ENCODE measurements at regions not wholly inside any gene's neighbourhood (a gene's known extent, or its start where the extent isn't known, plus 50 kb on each side); places are given as distances from the start of the nearest gene placed in this dataset.

- Histone ChIP-seq H3K4me3 (ENCODE audit: low read depth in 1 of 2, low read length in 2 of 2) (no peak overlapping the region), H3K27me3 (ENCODE audit: control insufficient read depth in 1 of 2, insufficient read depth in 2 of 2, low read length in 2 of 2) (no peaks in the 10 kb centered on the region), H3K4me1 (ENCODE audit: insufficient read depth, low read length) (no peaks in the 10 kb centered on the region), H3K27ac (ENCODE audit: low read depth, low read length) (no peak overlapping the region), H3K9ac (ENCODE audit: low read length) (no peak overlapping the region), H3K9me3 (ENCODE audit: low read length) (no peaks in the 10 kb centered on the region), H3K36me3 (ENCODE audit: insufficient read depth, low read length) (no peaks in the 10 kb centered on the region)
Observed at GRCh38 chr18:68330658-68331057, 384.2 kb downstream of the TMX3 start.

DNA sequence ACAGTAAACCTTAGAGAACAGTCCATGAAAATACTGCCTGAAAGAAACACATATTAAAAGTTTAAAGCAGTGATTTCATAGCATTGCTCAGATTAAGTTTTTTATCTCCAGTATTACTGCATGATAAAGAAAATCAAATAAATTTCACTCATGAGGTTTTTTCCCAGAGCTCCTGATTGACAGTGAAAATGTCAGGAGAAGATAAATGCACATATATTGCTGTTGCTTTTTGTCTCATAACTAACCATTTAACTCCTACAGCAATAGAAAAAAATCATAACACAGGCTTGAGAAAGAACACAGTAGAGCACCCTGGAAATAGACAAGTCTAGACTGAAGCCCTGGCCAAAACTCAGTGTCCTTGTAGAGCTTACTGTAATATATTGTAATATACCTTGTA lies 391.0 kb downstream of the TMX3 start:
- H3K27ac ChIP-seq (ENCODE audit: low read depth, low read length), result no peak overlapping the region
- no peaks in the 10 kb centered on the region for H3K27me3 ChIP-seq (ENCODE audit: control insufficient read depth in 1 of 2, insufficient read depth in 2 of 2, low read length in 2 of 2)
- H3K4me1 ChIP-seq (ENCODE audit: insufficient read depth, low read length), result no peaks in the 10 kb centered on the region
- H3K9me3 ChIP-seq (ENCODE audit: low read length), result no peaks in the 10 kb centered on the region
- no peak overlapping the region for H3K4me3 ChIP-seq (ENCODE audit: low read depth in 1 of 2, low read length in 2 of 2)
- no peak overlapping the region for H3K9ac ChIP-seq (ENCODE audit: low read length)
- no peaks in the 10 kb centered on the region for H3K36me3 ChIP-seq (ENCODE audit: insufficient read depth, low read length)

- H3K4me1 ChIP-seq (ENCODE audit: insufficient read depth, low read length), result no peaks in the 10 kb centered on the region
- no peaks in the 10 kb centered on the region for H3K9me3 ChIP-seq (ENCODE audit: low read length)
- no peaks in the 10 kb centered on the region for H3K36me3 ChIP-seq (ENCODE audit: insufficient read depth, low read length)
- H3K9ac ChIP-seq (ENCODE audit: low read length), result no peak overlapping the region
- H3K27ac ChIP-seq (ENCODE audit: low read depth, low read length), result no peak overlapping the region
- no peaks in the 10 kb centered on the region for H3K27me3 ChIP-seq (ENCODE audit: control insufficient read depth in 1 of 2, insufficient read depth in 2 of 2, low read length in 2 of 2)
- no peak overlapping the region for H3K4me3 ChIP-seq (ENCODE audit: low read depth in 1 of 2, low read length in 2 of 2)
Observed at GRCh38 chr18:68316636-68317035, 398.3 kb downstream of the TMX3 start.

GRCh38 chr18:68314403-68314802 lies 400.5 kb downstream of the TMX3 start:
- Histone ChIP-seq H3K27ac (ENCODE audit: low read depth, low read length) (no peak overlapping the region), H3K27me3 (ENCODE audit: control insufficient read depth in 1 of 2, insufficient read depth in 2 of 2, low read length in 2 of 2) (no peaks in the 10 kb centered on the region), H3K4me1 (ENCODE audit: insufficient read depth, low read length) (no peaks in the 10 kb centered on the region), H3K9me3 (ENCODE audit: low read length) (no peaks in the 10 kb centered on the region), H3K9ac (ENCODE audit: low read length) (no peak overlapping the region), H3K36me3 (ENCODE audit: insufficient read depth, low read length) (no peaks in the 10 kb centered on the region), H3K4me3 (ENCODE audit: low read depth in 1 of 2, low read length in 2 of 2) (no peak overlapping the region)

DNA sequence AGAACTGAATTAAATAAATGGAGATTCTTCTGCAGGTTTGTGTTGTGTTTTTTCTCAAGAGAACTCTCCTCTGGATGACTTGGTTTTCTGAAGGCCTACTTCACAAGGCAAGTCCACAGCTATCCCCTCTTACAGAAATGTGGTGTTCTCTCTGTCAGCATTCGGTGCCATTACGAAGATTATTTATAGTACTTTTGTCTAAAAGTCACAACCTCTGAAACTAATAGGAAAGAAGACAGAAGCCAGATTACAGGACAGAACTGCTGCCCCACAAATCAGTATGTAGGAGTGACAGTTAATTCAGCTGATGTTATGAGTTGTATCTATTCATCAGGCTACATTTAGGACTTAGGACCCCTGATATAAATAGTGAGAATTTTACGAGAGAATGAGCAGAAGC lies 413.5 kb downstream of the TMX3 start:
- no peaks in the 10 kb centered on the region for H3K9me3 ChIP-seq (ENCODE audit: low read length)
- H3K9ac ChIP-seq (ENCODE audit: low read length), result no peak overlapping the region
- no peak overlapping the region for H3K27ac ChIP-seq (ENCODE audit: low read depth, low read length)
- no peaks in the 10 kb centered on the region for H3K4me1 ChIP-seq (ENCODE audit: insufficient read depth, low read length)
- no peaks in the 10 kb centered on the region for H3K36me3 ChIP-seq (ENCODE audit: insufficient read depth, low read length)
- no peaks in the 10 kb centered on the region for H3K27me3 ChIP-seq (ENCODE audit: control insufficient read depth in 1 of 2, insufficient read depth in 2 of 2, low read length in 2 of 2)
- no peak overlapping the region for H3K4me3 ChIP-seq (ENCODE audit: low read depth in 1 of 2, low read length in 2 of 2)

DNA sequence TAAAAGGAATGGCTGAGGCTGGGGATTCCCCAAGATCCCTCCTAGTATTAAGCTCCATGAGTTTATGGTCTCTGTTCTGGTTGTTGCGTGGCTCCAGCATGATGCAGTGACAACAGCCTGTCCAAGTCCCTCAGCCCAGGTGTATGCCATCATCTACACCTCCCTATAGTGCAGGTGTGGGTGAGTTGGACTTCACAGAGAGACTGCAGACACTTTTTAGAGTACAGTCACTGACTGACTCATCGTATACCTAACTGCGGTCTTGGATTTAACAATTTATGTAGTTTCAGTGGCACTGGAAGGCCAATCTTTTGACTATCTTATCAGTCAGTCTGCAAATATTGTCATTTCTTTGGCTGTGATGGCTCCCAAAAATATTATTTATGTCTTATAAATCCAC lies 415.0 kb downstream of the TMX3 start:
- Histone ChIP-seq H3K9ac (ENCODE audit: low read length) (no peak overlapping the region), H3K4me3 (ENCODE audit: low read depth in 1 of 2, low read length in 2 of 2) (no peak overlapping the region), H3K36me3 (ENCODE audit: insufficient read depth, low read length) (no peaks in the 10 kb centered on the region), H3K4me1 (ENCODE audit: insufficient read depth, low read length) (no peaks in the 10 kb centered on the region), H3K27ac (ENCODE audit: low read depth, low read length) (no peak overlapping the region), H3K27me3 (ENCODE audit: control insufficient read depth in 1 of 2, insufficient read depth in 2 of 2, low read length in 2 of 2) (no peaks in the 10 kb centered on the region), H3K9me3 (ENCODE audit: low read length) (no peaks in the 10 kb centered on the region)

DNA sequence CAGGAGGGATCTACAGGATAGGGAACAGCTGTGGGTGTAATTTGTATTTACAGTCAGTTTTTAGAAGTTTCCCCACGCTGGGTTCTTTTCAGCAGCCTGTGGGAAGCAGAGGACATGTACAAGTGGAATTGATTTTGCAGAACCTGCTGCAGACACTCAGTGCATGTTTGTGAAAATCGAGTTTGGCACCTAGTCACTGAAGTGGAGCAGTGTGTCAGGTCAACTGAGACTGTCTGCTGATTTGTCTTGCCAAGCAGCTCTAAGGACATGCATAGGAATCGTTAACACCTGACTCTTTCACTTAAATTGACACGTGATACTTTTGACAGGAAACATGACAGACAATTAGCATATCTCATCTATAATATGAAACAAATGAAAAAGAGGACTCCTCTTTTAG lies 416.6 kb downstream of the TMX3 start:
- H3K4me1 ChIP-seq (ENCODE audit: insufficient read depth, low read length), result no peaks in the 10 kb centered on the region
- H3K4me3 ChIP-seq (ENCODE audit: low read depth in 1 of 2, low read length in 2 of 2), result no peak overlapping the region
- no peaks in the 10 kb centered on the region for H3K27me3 ChIP-seq (ENCODE audit: control insufficient read depth in 1 of 2, insufficient read depth in 2 of 2, low read length in 2 of 2)
- H3K27ac ChIP-seq (ENCODE audit: low read depth, low read length), result no peak overlapping the region
- H3K9me3 ChIP-seq (ENCODE audit: low read length), result no peaks in the 10 kb centered on the region
- no peaks in the 10 kb centered on the region for H3K36me3 ChIP-seq (ENCODE audit: insufficient read depth, low read length)
- no peak overlapping the region for H3K9ac ChIP-seq (ENCODE audit: low read length)

DNA sequence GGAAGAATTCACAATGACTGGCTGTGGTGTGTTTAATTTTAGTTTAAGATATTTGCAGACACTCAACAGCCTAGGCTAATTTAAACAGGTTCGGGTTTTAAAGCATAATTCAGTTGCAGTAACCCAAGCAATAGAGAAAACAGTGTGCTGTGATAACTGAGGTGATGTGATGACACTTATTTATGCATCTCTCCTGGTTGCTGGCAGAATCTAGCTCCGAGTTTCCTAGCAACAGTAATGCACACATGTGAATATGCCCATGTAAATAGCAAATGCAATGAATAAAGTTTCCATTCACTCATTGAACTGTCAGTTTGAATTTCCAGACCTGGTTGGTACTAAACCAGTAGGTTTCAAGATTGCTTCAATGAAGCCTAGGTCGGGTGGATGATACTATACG lies 426.5 kb downstream of the TMX3 start:
- Histone ChIP-seq H3K36me3 (ENCODE audit: insufficient read depth, low read length) (no peaks in the 10 kb centered on the region), H3K27me3 (ENCODE audit: control insufficient read depth in 1 of 2, insufficient read depth in 2 of 2, low read length in 2 of 2) (no peaks in the 10 kb centered on the region), H3K4me1 (ENCODE audit: insufficient read depth, low read length) (no peaks in the 10 kb centered on the region), H3K27ac (ENCODE audit: low read depth, low read length) (no peak overlapping the region), H3K9me3 (ENCODE audit: low read length) (no peaks in the 10 kb centered on the region), H3K4me3 (ENCODE audit: low read depth in 1 of 2, low read length in 2 of 2) (no peak overlapping the region), H3K9ac (ENCODE audit: low read length) (no peak overlapping the region)

GRCh38 chr18:68284236-68284780 lies 430.6 kb downstream of the TMX3 start:
- Histone ChIP-seq H3K27ac (ENCODE audit: low read depth, low read length) (no peak overlapping the region), H3K36me3 (ENCODE audit: insufficient read depth, low read length) (no peaks in the 10 kb centered on the region), H3K4me3 (ENCODE audit: low read depth in 1 of 2, low read length in 2 of 2) (no peak overlapping the region), H3K9ac (ENCODE audit: low read length) (no peak overlapping the region), H3K27me3 (ENCODE audit: control insufficient read depth in 1 of 2, insufficient read depth in 2 of 2, low read length in 2 of 2) (no peaks in the 10 kb centered on the region), H3K4me1 (ENCODE audit: insufficient read depth, low read length) (no peaks in the 10 kb centered on the region), H3K9me3 (ENCODE audit: low read length) (no peaks in the 10 kb centered on the region)

DNA sequence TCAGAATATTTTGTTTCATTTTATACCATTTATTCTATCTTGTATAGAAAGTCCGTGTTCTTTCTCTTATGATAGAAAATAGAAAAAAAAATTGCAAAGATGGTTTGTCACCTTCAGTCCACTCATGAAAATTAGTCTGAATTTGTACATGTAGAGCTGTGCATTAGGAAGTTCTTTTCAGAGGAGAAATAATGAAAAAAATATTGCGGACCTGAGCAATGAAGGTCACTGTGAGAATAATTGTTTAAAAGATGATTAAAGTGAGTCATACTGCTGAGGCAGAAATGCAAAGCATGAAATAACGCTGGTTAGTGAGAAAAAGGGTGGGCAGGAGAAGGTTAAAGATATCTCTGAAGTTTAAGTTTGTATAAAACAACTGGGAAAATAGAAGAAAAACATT lies 431.1 kb downstream of the TMX3 start:
- no peaks in the 10 kb centered on the region for H3K4me1 ChIP-seq (ENCODE audit: insufficient read depth, low read length)
- H3K9me3 ChIP-seq (ENCODE audit: low read length), result no peaks in the 10 kb centered on the region
- H3K27ac ChIP-seq (ENCODE audit: low read depth, low read length), result no peak overlapping the region
- H3K9ac ChIP-seq (ENCODE audit: low read length), result no peak overlapping the region
- H3K27me3 ChIP-seq (ENCODE audit: control insufficient read depth in 1 of 2, insufficient read depth in 2 of 2, low read length in 2 of 2), result no peaks in the 10 kb centered on the region
- H3K4me3 ChIP-seq (ENCODE audit: low read depth in 1 of 2, low read length in 2 of 2), result no peak overlapping the region
- H3K36me3 ChIP-seq (ENCODE audit: insufficient read depth, low read length), result no peaks in the 10 kb centered on the region

- Histone ChIP-seq H3K9me3 (ENCODE audit: low read length) (no peaks in the 10 kb centered on the region), H3K27ac (ENCODE audit: low read depth, low read length) (no peak overlapping the region), H3K27me3 (ENCODE audit: control insufficient read depth in 1 of 2, insufficient read depth in 2 of 2, low read length in 2 of 2) (no peaks in the 10 kb centered on the region), H3K4me1 (ENCODE audit: insufficient read depth, low read length) (no peaks in the 10 kb centered on the region), H3K4me3 (ENCODE audit: low read depth in 1 of 2, low read length in 2 of 2) (no peak overlapping the region), H3K9ac (ENCODE audit: low read length) (no peak overlapping the region), H3K36me3 (ENCODE audit: insufficient read depth, low read length) (no peaks in the 10 kb centered on the region)
Observed at GRCh38 chr18:68282232-68282631, 432.7 kb downstream of the TMX3 start.

DNA sequence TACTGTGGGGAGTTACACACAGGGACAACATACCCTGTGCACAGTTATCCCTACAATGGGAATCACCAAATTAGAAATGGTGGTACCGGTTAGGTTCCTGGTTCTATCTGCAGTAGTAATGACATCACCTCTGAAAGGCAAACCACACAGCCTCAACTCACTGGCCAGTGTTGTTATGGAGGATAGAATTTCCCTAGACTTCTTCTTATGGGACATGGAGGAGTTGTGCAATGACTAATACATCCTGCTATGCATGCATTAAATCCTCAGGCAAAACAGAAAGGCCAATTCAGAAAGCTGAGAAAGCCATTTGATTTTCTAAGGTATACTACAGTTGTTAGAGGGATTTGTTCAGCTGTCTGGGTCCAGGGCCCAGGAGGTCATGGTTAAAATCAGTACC lies 439.3 kb downstream of the TMX3 start:
- Histone ChIP-seq H3K27me3 (ENCODE audit: control insufficient read depth in 1 of 2, insufficient read depth in 2 of 2, low read length in 2 of 2) (no peaks in the 10 kb centered on the region), H3K27ac (ENCODE audit: low read depth, low read length) (no peak overlapping the region), H3K36me3 (ENCODE audit: insufficient read depth, low read length) (no peaks in the 10 kb centered on the region), H3K9me3 (ENCODE audit: low read length) (no peaks in the 10 kb centered on the region), H3K9ac (ENCODE audit: low read length) (no peak overlapping the region), H3K4me3 (ENCODE audit: low read depth in 1 of 2, low read length in 2 of 2) (no peak overlapping the region), H3K4me1 (ENCODE audit: insufficient read depth, low read length) (no peaks in the 10 kb centered on the region)

Measured in muscle layer of colon (tissue), 2 donors.